Fibroblast of pulmonary artery (primary cell): ENCODE measurements at regions not wholly inside any gene's neighbourhood (a gene's known extent, or its start where the extent isn't known, plus 50 kb on each side); places are given as distances from the start of the nearest gene placed in this dataset.

ENCODE experiments used
- DNase-seq: peaks from one replicate; pipeline ENCODE4 v3.0.0-alpha.2; 2010; ENCODE audit warnings: low read depth
- H3K4me3 ChIP-seq: replicated peaks from 2 replicates; pipeline ENCODE4 v1.5.1; 2011; ENCODE audit warnings: low read depth, mild to moderate bottlenecking, control low read depth, low read length, moderate library complexity
- CTCF ChIP-seq: IDR thresholded peaks from 2 replicates; pipeline ENCODE4 v1.5.1; 2011; ENCODE audit warnings: mild to moderate bottlenecking, control low read depth, low read length, inconsistent platforms; ENCODE audit errors: missing control alignments

- no peak for DNase-seq
- no peak for TF ChIP-seq CTCF
- no peak overlapping the region for H3K4me3 ChIP-seq
Measured at GRCh38 chr5:40314275-40314674, 365.4 kb upstream of the PTGER4 start.

DNA sequence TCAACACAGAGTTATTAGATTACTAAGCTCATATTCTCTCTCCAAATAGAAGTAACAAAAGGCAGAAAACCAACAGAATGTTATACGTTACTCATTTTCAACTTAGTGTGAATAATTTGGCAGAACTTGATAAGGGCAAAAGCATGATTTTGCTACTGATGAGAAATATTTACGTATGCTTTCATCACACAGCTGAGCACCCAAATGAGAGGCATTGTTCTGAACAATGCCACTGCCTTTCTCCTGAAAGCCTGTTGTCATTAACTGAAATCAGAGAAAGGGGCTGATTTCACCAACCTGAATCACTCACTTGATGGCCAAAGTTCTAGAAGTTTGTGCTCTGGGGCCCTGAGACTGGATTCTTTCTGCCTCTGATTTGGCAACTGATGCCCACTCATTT lies 367.5 kb upstream of the PTGER4 start:
- H3K4me3 ChIP-seq, result no peak overlapping the region
- no peak for TF ChIP-seq CTCF
- DNase-seq, result no peak

DNA sequence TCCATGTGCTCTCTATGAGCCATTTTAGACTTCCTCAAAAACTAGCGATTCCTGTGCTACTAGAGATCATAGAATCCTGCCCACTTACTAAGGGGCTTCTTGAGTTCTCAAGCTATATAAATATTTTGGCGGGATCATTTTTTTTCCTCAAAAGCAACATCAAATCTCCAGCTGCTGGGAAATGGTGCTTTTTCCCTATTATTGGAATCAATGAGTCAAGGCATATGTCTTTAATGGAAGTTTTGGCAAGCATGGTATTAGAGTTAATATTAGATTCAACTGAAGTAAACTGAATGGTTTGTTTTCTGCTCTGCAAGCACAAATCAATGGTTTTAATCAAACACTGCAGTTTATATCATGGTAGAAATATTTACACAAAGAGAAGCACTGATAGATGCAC lies 369.9 kb upstream of the PTGER4 start:
- H3K4me3 ChIP-seq, result no peak overlapping the region
- no peak for DNase-seq
- no peak for TF ChIP-seq CTCF

DNA sequence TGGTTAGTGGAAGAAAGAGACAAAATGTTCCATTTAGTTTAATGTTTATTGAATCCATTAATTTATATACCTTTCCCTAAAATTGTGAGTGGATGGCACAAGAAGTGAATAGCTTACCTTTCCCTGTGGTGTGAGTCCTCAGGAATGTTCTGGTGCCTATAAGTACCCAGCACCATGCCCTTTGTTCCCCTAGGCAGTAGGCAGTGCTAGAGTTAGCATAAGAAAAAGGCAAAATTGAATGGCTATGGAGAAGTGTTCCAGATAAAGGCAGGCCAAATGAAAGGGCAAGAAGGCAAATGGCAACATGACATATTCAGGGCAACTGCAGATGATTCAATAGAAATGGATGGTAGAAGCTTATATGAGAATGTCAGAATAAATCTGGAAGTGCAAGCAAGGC lies 370.8 kb upstream of the PTGER4 start:
- no peak overlapping the region for H3K4me3 ChIP-seq
- TF ChIP-seq CTCF, result no peak
- DNase-seq, result no peak

- no peak for DNase-seq
- no peak for TF ChIP-seq CTCF
- no peak overlapping the region for H3K4me3 ChIP-seq
Measured at GRCh38 chr5:40307920-40308319, 371.8 kb upstream of the PTGER4 start.

GRCh38 chr5:40306869-40307487 lies 372.7 kb upstream of the PTGER4 start:
- no peak overlapping the region for H3K4me3 ChIP-seq
- no peak for DNase-seq
- TF ChIP-seq CTCF, result no peak

- TF ChIP-seq CTCF, result no peak
- no peak overlapping the region for H3K4me3 ChIP-seq
- no peak for DNase-seq
Measured at GRCh38 chr5:40292006-40292405, 387.7 kb upstream of the PTGER4 start.
